ENCODE measurements at regions not wholly inside any gene's neighbourhood (a gene's known extent, or its start where the extent isn't known, plus 50 kb on each side); places are given as distances from the start of the nearest gene placed in this dataset.

DNA sequence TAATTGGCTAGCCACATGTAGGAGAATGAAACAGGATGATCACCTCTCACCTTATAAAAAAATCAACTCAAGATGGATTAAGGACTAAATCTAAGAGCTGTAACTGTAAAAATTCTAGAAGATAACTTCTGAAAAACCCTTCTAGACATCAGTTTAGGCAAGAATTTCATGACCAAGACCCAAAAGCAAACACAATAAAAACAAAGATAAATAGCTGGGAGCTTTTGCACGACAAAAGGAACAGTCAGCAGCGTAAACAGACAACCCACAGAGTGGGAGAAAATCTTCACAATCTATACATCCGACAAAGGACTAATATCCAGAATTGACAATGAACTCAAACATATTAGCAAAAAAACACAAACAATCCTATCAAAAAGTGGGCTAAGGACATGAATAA lies 316.3 kb downstream of the METTL4 start:
- no peaks in the 10 kb centered on the region for H3K27me3 ChIP-seq (ENCODE audit: control insufficient read depth in 2 of 2, insufficient read depth in 1 of 2, low read length in 1 of 2)
- no peaks in the 10 kb centered on the region for H3K9me3 ChIP-seq (ENCODE audit: control insufficient read depth in 2 of 2, insufficient read depth in 1 of 2, low read length in 1 of 2)
- WGBS = 89% methylated on average over 3 of the region's 3 CpGs
- no peak overlapping the region for H3K4me3 ChIP-seq (ENCODE audit: low read length in 2 of 2)
- no peaks in the 10 kb centered on the region for H3K4me1 ChIP-seq (ENCODE audit: control insufficient read depth in 2 of 2, insufficient read depth in 2 of 2, low read length in 2 of 2)
- DNase-seq (ENCODE audit: low read depth in 6 of 9, low spot score in 9 of 9) = no peak
- H3K27ac ChIP-seq (ENCODE audit: low read depth in 1 of 2, low read length in 1 of 2) = no peak overlapping the region
- H3K36me3 ChIP-seq (ENCODE audit: control insufficient read depth in 2 of 2, insufficient read depth in 2 of 2, low read length in 1 of 2) = no peaks in the 10 kb centered on the region

DNA sequence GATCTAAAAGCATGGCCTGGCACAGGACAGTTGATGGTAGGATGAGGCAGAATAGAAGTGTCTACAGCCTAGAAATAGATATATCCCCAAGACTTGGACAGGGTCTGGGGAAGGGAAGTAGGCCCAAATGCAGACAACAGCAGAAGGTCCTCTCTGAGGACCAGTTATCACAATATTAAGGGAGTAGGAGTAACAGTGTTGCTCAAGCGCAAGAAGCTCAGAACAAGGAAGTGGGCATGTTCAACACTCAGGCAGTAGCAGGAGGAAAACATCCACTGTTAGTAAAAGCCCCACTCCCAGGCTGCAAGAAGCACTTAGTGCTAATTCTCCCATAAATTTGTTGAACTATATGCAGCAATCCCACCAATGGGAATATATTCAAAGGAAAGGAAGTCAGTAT lies 314.7 kb downstream of the METTL4 start:
- Histone ChIP-seq H3K27ac (ENCODE audit: low read depth in 1 of 2, low read length in 1 of 2) (no peak overlapping the region), H3K36me3 (ENCODE audit: control insufficient read depth in 2 of 2, insufficient read depth in 2 of 2, low read length in 1 of 2) (no peaks in the 10 kb centered on the region), H3K27me3 (ENCODE audit: control insufficient read depth in 2 of 2, insufficient read depth in 1 of 2, low read length in 1 of 2) (no peaks in the 10 kb centered on the region), H3K9me3 (ENCODE audit: control insufficient read depth in 2 of 2, insufficient read depth in 1 of 2, low read length in 1 of 2) (no peaks in the 10 kb centered on the region), H3K4me3 (ENCODE audit: low read length in 2 of 2) (no peak overlapping the region), H3K4me1 (ENCODE audit: control insufficient read depth in 2 of 2, insufficient read depth in 2 of 2, low read length in 2 of 2) (no peaks in the 10 kb centered on the region)
- DNase-seq (ENCODE audit: low read depth in 6 of 9, low spot score in 9 of 9) = no peak
- 92% methylated on average over 1 of the region's 1 CpG for WGBS

DNA sequence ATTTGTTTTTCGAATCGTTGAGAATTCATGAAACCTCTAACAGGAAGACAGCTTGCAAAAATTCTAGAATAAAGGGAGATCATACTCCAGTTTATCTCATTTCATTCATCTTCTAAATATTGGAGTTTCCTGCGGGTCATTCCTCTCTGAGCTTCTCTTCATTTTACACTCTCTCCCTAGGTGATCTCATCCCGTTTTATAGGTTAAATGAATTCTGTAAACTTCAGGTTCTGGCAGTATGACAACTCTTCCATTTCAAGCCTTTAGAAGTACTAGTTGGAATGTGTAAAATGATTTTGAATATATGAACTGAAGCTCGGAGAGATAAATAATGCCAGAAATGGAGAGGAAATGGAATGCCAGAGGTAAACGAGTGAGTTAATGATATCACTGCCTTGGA lies 312.4 kb downstream of the METTL4 start:
- H3K27me3 ChIP-seq (ENCODE audit: control insufficient read depth in 2 of 2, insufficient read depth in 1 of 2, low read length in 1 of 2) = no peaks in the 10 kb centered on the region
- no peaks in the 10 kb centered on the region for H3K9me3 ChIP-seq (ENCODE audit: control insufficient read depth in 2 of 2, insufficient read depth in 1 of 2, low read length in 1 of 2)
- no peak overlapping the region for H3K4me3 ChIP-seq (ENCODE audit: low read length in 2 of 2)
- H3K27ac ChIP-seq (ENCODE audit: low read depth in 1 of 2, low read length in 1 of 2) = no peak overlapping the region
- no peak for DNase-seq (ENCODE audit: low read depth in 6 of 9, low spot score in 9 of 9)
- no peaks in the 10 kb centered on the region for H3K4me1 ChIP-seq (ENCODE audit: control insufficient read depth in 2 of 2, insufficient read depth in 2 of 2, low read length in 2 of 2)
- H3K36me3 ChIP-seq (ENCODE audit: control insufficient read depth in 2 of 2, insufficient read depth in 2 of 2, low read length in 1 of 2) = no peaks in the 10 kb centered on the region
- WGBS = 92% methylated on average over 6 of the region's 6 CpGs

DNA sequence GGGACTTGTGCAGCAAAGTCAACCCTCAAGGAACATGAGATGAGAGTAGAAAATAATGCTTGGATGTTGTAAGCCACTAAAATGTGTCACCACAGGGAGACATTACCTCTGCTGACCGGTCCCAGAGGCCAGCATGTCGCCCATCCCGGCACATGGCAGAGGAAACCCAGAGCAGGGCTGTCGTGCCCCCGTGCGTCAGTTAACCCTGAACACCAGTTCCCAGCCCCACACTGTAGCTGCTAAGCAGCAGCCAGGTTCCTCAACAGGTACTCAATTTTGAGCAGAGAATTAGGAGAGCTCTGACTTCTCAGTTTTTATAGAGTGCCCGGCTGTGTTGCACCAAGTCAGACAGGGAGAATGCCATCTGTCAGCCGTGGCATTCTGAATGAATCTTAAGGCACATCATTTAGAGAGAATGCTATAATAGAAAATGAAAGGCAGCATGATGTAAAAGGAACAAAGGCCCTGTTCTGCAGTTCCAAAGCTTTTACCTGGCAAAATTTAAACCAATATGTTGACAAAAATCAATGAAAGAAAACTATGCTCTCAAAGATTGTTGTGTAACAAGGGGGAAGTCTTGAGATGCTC lies 307.9 kb downstream of the METTL4 start:
- WGBS = 93% methylated on average over 8 of the region's 8 CpGs
- H3K9me3 ChIP-seq (ENCODE audit: control insufficient read depth in 2 of 2, insufficient read depth in 1 of 2, low read length in 1 of 2) = no peaks in the 10 kb centered on the region
- no peak for DNase-seq (ENCODE audit: low read depth in 6 of 9, low spot score in 9 of 9)
- H3K36me3 ChIP-seq (ENCODE audit: control insufficient read depth in 2 of 2, insufficient read depth in 2 of 2, low read length in 1 of 2) = no peaks in the 10 kb centered on the region
- no peaks in the 10 kb centered on the region for H3K27me3 ChIP-seq (ENCODE audit: control insufficient read depth in 2 of 2, insufficient read depth in 1 of 2, low read length in 1 of 2)
- H3K27ac ChIP-seq (ENCODE audit: low read depth in 1 of 2, low read length in 1 of 2) = no peak overlapping the region
- no peak overlapping the region for H3K4me3 ChIP-seq (ENCODE audit: low read length in 2 of 2)
- no peaks in the 10 kb centered on the region for H3K4me1 ChIP-seq (ENCODE audit: control insufficient read depth in 2 of 2, insufficient read depth in 2 of 2, low read length in 2 of 2)

DNA sequence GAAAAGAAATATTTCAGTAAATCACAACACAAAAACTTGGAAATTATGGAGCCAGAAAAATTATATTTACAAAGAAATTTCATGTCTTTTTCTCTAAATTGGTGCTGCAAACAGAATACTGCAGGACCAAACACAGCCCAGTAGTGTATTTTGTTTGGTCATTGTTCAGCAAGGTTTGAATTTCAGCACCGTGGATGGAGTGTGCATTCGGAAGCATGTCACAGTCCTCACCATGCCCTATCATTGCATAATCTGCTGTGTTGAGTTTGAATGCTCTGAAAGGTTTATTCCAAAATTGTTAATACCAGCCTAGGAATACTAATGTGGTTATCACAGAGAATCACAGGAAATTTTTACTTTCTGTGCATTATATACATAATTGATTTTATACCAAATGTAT lies 296.7 kb downstream of the METTL4 start:
- WGBS = 90% methylated on average over 2 of the region's 2 CpGs
- Histone ChIP-seq H3K9me3 (ENCODE audit: control insufficient read depth in 2 of 2, insufficient read depth in 1 of 2, low read length in 1 of 2) (no peaks in the 10 kb centered on the region), H3K27me3 (ENCODE audit: control insufficient read depth in 2 of 2, insufficient read depth in 1 of 2, low read length in 1 of 2) (no peaks in the 10 kb centered on the region), H3K36me3 (ENCODE audit: control insufficient read depth in 2 of 2, insufficient read depth in 2 of 2, low read length in 1 of 2) (no peaks in the 10 kb centered on the region), H3K4me1 (ENCODE audit: control insufficient read depth in 2 of 2, insufficient read depth in 2 of 2, low read length in 2 of 2) (no peaks in the 10 kb centered on the region), H3K4me3 (ENCODE audit: low read length in 2 of 2) (no peak overlapping the region), H3K27ac (ENCODE audit: low read depth in 1 of 2, low read length in 1 of 2) (no peak overlapping the region)
- no peak for DNase-seq (ENCODE audit: low read depth in 6 of 9, low spot score in 9 of 9)

DNA sequence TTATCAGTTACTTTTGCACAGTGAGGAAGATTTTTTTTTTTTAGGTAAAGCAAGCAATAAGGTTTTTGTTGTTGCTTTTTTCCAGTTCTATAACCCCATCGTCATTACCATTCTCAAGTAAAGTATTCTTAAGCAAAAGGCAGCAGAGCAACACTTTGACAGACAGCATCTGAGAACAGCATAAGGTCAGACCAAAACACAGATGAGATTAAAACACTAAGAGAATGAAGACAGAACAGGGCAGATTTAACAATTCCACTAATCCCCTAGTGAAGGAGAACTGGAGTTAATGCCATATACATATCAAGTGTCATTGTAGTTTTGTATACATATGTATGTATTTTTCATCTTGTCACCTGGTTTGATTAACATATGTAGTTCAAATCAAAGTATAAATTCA lies 290.2 kb downstream of the METTL4 start:
- H3K27ac ChIP-seq (ENCODE audit: low read depth in 1 of 2, low read length in 1 of 2) = no peak overlapping the region
- no peaks in the 10 kb centered on the region for H3K36me3 ChIP-seq (ENCODE audit: control insufficient read depth in 2 of 2, insufficient read depth in 2 of 2, low read length in 1 of 2)
- DNase-seq (ENCODE audit: low read depth in 6 of 9, low spot score in 9 of 9) = no peak
- H3K27me3 ChIP-seq (ENCODE audit: control insufficient read depth in 2 of 2, insufficient read depth in 1 of 2, low read length in 1 of 2) = no peaks in the 10 kb centered on the region
- 83% methylated on average over 1 of the region's 1 CpG for WGBS
- no peaks in the 10 kb centered on the region for H3K4me1 ChIP-seq (ENCODE audit: control insufficient read depth in 2 of 2, insufficient read depth in 2 of 2, low read length in 2 of 2)
- H3K9me3 ChIP-seq (ENCODE audit: control insufficient read depth in 2 of 2, insufficient read depth in 1 of 2, low read length in 1 of 2) = no peaks in the 10 kb centered on the region
- H3K4me3 ChIP-seq (ENCODE audit: low read length in 2 of 2) = no peak overlapping the region

DNA sequence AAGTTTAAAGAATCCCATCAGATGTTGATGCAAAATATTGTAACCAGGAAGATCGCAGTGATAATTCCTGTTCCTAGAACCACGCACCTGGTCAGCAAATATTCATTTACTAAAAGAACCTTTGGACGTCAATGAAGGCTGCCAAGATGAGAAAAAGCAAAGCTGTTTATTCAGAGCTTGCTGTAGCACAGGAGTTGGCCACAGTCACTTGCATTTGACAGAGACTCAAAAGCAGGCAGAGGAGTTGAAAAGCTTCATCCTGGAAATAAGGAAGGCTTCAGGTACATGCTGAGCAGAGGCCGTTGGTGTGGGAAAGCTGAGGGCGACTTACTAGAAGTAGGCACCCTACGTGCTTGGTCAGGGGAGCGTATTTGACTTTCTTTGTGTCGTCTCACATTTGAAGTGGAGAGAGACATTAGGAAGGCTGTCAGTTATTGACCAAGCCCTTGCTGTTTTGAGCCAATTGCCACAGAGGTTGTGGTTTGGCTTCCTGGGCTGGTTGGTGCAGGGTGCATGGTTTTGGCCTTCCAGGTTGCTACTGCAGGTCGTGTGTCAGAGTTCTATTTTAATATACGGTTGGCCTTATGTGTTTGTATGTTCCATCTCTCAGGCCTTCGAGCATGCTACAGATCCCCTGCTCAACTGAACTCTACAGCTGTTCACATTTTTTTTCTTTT lies 289.6 kb downstream of the METTL4 start:
- Histone ChIP-seq H3K27me3 (ENCODE audit: control insufficient read depth in 2 of 2, insufficient read depth in 1 of 2, low read length in 1 of 2) (no peaks in the 10 kb centered on the region), H3K27ac (ENCODE audit: low read depth in 1 of 2, low read length in 1 of 2) (no peak overlapping the region), H3K4me1 (ENCODE audit: control insufficient read depth in 2 of 2, insufficient read depth in 2 of 2, low read length in 2 of 2) (no peaks in the 10 kb centered on the region), H3K9me3 (ENCODE audit: control insufficient read depth in 2 of 2, insufficient read depth in 1 of 2, low read length in 1 of 2) (no peaks in the 10 kb centered on the region), H3K4me3 (ENCODE audit: low read length in 2 of 2) (no peak overlapping the region), H3K36me3 (ENCODE audit: control insufficient read depth in 2 of 2, insufficient read depth in 2 of 2, low read length in 1 of 2) (no peaks in the 10 kb centered on the region)
- DNase-seq (ENCODE audit: low read depth in 6 of 9, low spot score in 9 of 9) = no peak
- 85% methylated on average over 11 of the region's 11 CpGs for WGBS

DNA sequence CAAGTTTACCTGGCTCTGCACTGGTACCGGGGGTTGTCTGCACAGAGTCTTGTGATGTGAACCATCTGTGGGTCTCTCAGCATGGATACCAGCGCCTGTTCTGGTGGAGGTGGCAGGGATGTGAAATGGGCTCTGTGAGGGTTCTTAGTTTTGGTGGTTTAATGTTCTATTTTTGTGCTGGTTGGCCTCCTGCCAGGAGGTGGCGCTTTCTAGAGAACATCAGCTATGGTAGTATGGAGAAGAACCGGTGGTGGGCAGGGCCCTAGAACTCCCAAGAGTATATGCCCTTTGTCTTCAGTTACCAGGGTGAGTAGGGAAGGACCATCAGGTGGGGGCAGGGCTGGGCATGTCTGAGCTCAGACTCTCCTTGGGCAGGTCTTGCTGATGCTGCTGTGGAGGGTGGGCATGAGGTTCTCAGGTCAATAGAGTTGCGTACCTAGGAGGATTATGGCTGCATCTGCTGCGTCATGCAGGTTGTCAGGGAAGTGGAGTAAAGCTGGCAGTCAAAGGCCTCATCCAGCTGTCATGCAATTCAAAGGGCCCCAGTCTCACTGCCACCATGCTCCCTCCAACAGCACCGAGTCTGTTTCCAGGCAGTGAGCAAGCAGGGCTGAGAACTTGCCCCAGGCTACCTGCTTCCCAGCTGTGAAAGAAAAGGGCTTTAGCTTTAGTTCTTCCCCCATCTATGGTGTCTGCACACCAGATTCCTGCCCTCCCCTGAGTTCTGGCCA lies 278.0 kb downstream of the METTL4 start:
- Histone ChIP-seq H3K4me3 (ENCODE audit: low read length in 2 of 2) (no peak overlapping the region), H3K27me3 (ENCODE audit: control insufficient read depth in 2 of 2, insufficient read depth in 1 of 2, low read length in 1 of 2) (no peaks in the 10 kb centered on the region), H3K27ac (ENCODE audit: low read depth in 1 of 2, low read length in 1 of 2) (no peak overlapping the region), H3K4me1 (ENCODE audit: control insufficient read depth in 2 of 2, insufficient read depth in 2 of 2, low read length in 2 of 2) (no peaks in the 10 kb centered on the region), H3K36me3 (ENCODE audit: control insufficient read depth in 2 of 2, insufficient read depth in 2 of 2, low read length in 1 of 2) (no peaks in the 10 kb centered on the region), H3K9me3 (ENCODE audit: control insufficient read depth in 2 of 2, insufficient read depth in 1 of 2, low read length in 1 of 2) (no peaks in the 10 kb centered on the region)
- 80% methylated on average over 7 of the region's 7 CpGs for WGBS
- DNase-seq (ENCODE audit: low read depth in 6 of 9, low spot score in 9 of 9) = no peak

DNA sequence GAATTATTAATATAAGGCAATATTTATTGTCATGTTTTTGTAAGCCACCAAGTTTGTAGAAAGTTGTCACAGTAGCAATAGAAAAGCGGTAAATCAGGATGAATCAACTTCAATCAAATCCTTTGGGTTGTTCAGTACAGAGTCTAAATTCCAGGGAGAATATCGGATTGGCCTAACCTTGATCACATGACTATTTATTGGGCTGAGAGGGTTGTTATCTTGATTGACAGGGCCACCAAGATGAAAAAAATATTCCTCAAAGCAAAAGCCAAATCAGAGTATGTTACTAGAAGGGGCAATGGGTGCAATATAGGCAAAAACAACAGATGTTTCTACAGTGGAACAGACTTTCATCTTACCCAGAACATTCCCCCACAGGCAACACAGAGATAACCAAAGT lies 270.0 kb downstream of the METTL4 start:
- Histone ChIP-seq H3K4me3 (ENCODE audit: low read length in 2 of 2) (no peak overlapping the region), H3K36me3 (ENCODE audit: control insufficient read depth in 2 of 2, insufficient read depth in 2 of 2, low read length in 1 of 2) (no peaks in the 10 kb centered on the region), H3K27ac (ENCODE audit: low read depth in 1 of 2, low read length in 1 of 2) (no peak overlapping the region), H3K9me3 (ENCODE audit: control insufficient read depth in 2 of 2, insufficient read depth in 1 of 2, low read length in 1 of 2) (no peaks in the 10 kb centered on the region), H3K27me3 (ENCODE audit: control insufficient read depth in 2 of 2, insufficient read depth in 1 of 2, low read length in 1 of 2) (no peaks in the 10 kb centered on the region), H3K4me1 (ENCODE audit: control insufficient read depth in 2 of 2, insufficient read depth in 2 of 2, low read length in 2 of 2) (no peaks in the 10 kb centered on the region)
- 97% methylated on average over 2 of the region's 2 CpGs for WGBS
- no peak for DNase-seq (ENCODE audit: low read depth in 6 of 9, low spot score in 9 of 9)
